ENCODE measurements at regions not wholly inside any gene's neighbourhood (a gene's known extent, or its start where the extent isn't known, plus 50 kb on each side); places are given as distances from the start of the nearest gene placed in this dataset.

GRCh38 chr3:31434819-31435218 lies 97.9 kb upstream of the STT3B start:
- no peak for DNase-seq

- DNase-seq = no peak
These were observed 95.9 kb upstream of the STT3B start for GRCh38 chr3:31436830-31437229.

- no peak for DNase-seq
These were observed 94.0 kb upstream of the STT3B start for GRCh38 chr3:31438742-31439141.

GRCh38 chr3:31439890-31440750 lies 92.6 kb upstream of the STT3B start:
- no peak for DNase-seq

- no peak for DNase-seq
These were observed 91.8 kb upstream of the STT3B start for GRCh38 chr3:31440878-31441277.

- DNase-seq = no peak
These were observed 90.0 kb upstream of the STT3B start for GRCh38 chr3:31442755-31443154.

- DNase-seq = no peak
These were observed 88.2 kb upstream of the STT3B start for GRCh38 chr3:31444220-31445142.

GRCh38 chr3:31445701-31446100 lies 87.0 kb upstream of the STT3B start:
- no peak for DNase-seq

GRCh38 chr3:31448035-31448881 lies 84.5 kb upstream of the STT3B start:
- DNase-seq = no peak

GRCh38 chr3:31448882-31449243 lies 83.9 kb upstream of the STT3B start:
- no peak for DNase-seq

GRCh38 chr3:31449318-31449717 lies 83.4 kb upstream of the STT3B start:
- no peak for DNase-seq

- DNase-seq = no peak
These were observed 82.4 kb upstream of the STT3B start for GRCh38 chr3:31450345-31450744.

- no peak for DNase-seq
These were observed 80.1 kb upstream of the STT3B start for GRCh38 chr3:31452495-31453106.

- no peak for DNase-seq
These were observed 79.3 kb upstream of the STT3B start for GRCh38 chr3:31453430-31453829.

GRCh38 chr3:31455524-31455923 lies 77.2 kb upstream of the STT3B start:
- DNase-seq = no peak

GRCh38 chr3:31456373-31456772 lies 76.4 kb upstream of the STT3B start:
- DNase-seq = no peak

GRCh38 chr3:31461426-31461825 lies 71.3 kb upstream of the STT3B start:
- no peak for DNase-seq

- no peak for DNase-seq
These were observed 70.6 kb upstream of the STT3B start for GRCh38 chr3:31462050-31462569.

GRCh38 chr3:31465999-31466398 lies 66.7 kb upstream of the STT3B start:
- DNase-seq = peak; percentile 9

- no peak for DNase-seq
These were observed 65.9 kb upstream of the STT3B start for GRCh38 chr3:31466866-31467265.

- DNase-seq = no peak
These were observed 64.3 kb upstream of the STT3B start for GRCh38 chr3:31468433-31468832.

- DNase-seq = no peak
These were observed 63.3 kb upstream of the STT3B start for GRCh38 chr3:31469385-31469784.

All from fibroblast of skin of back (primary cell).